ENCODE measurements at regions not wholly inside any gene's neighbourhood (a gene's known extent, or its start where the extent isn't known, plus 50 kb on each side); places are given as distances from the start of the nearest gene placed in this dataset.
"Not testable (repeated sequence)": the region's sequence is repeated elsewhere in the genome, so short reads cannot be mapped to it uniquely, and the experiment has no call there.

GRCh38 chrX:109890300-109890699, 112.6 kb upstream of the TMEM164 start:
- Histone ChIP-seq H4K20me1 (ENCODE audit: insufficient read depth, low read length) (no peaks in the 10 kb centered on the region), H3K9me3 (ENCODE audit: insufficient read depth, low read depth, low read length) (no peaks in the 10 kb centered on the region), H3K27me3 (ENCODE audit: insufficient read depth, low read length) (peaks cover 2% of the 10 kb centered on the region), H3K79me2 (ENCODE audit: insufficient read depth, low read length) (no peaks in the 10 kb centered on the region), H3K27ac (ENCODE audit: low read depth, low read length) (no peak overlapping the region), H3K9ac (ENCODE audit: low read length) (no peak overlapping the region), H3K4me3 (ENCODE audit: insufficient read depth, low read depth, low read length) (no peak overlapping the region), H3K36me3 (ENCODE audit: insufficient read depth, low read length) (no peaks in the 10 kb centered on the region), H3K4me2 (ENCODE audit: low read length) (no peak overlapping the region), H3K4me1 (ENCODE audit: insufficient read depth, low read length) (no peaks in the 10 kb centered on the region), H2AFZ (ENCODE audit: low read depth, low read length) (no peak overlapping the region)
- no peak for FAIRE-seq
- no peak for DNase-seq (ENCODE audit: low read depth)
- H3K36me3 Mint-ChIP-seq (ENCODE audit: low read depth, unreplicated experiment): no peaks in the 10 kb centered on the region
- no peaks in the 10 kb centered on the region for H3K9me3 Mint-ChIP-seq (ENCODE audit: unreplicated experiment)
- H3K27me3 Mint-ChIP-seq (ENCODE audit: low read depth, unreplicated experiment): peaks cover 4% of the 10 kb centered on the region
- no peak overlapping the region for H3K27ac Mint-ChIP-seq (ENCODE audit: unreplicated experiment)
- no peak overlapping the region for H3K4me3 Mint-ChIP-seq (ENCODE audit: unreplicated experiment)
- no peak for TF ChIP-seq CTCF (IDR thresholded peaks at IDR 0.05; ENCODE audit: insufficient read depth, low read depth, low read length)
- no peak for TF ChIP-seq EZH2 (IDR thresholded peaks at IDR 0.05; ENCODE audit: insufficient read depth, low read length)
- H3K4me1 Mint-ChIP-seq (ENCODE audit: low read depth, unreplicated experiment): no peaks in the 10 kb centered on the region

- Mint-ChIP-seq H3K36me3 (ENCODE audit: low read depth, unreplicated experiment) (no peaks in the 10 kb centered on the region), H3K27me3 (ENCODE audit: low read depth, unreplicated experiment) (peaks cover 4% of the 10 kb centered on the region), H3K9me3 (ENCODE audit: unreplicated experiment) (no peaks in the 10 kb centered on the region), H3K4me1 (ENCODE audit: low read depth, unreplicated experiment) (no peaks in the 10 kb centered on the region), H3K27ac (ENCODE audit: unreplicated experiment) (no peak overlapping the region), H3K4me3 (ENCODE audit: unreplicated experiment) (no peak overlapping the region)
- peak; percentile 92 for FAIRE-seq
- H3K9me3 ChIP-seq (ENCODE audit: insufficient read depth, low read depth, low read length): no peaks in the 10 kb centered on the region
- no peaks in the 10 kb centered on the region for H4K20me1 ChIP-seq (ENCODE audit: insufficient read depth, low read length)
- peak; percentile 18 for DNase-seq (ENCODE audit: low read depth)
- no peaks in the 10 kb centered on the region for H3K79me2 ChIP-seq (ENCODE audit: insufficient read depth, low read length)
- H3K9ac ChIP-seq (ENCODE audit: low read length): no peak overlapping the region
- H3K4me1 ChIP-seq (ENCODE audit: insufficient read depth, low read length): no peaks in the 10 kb centered on the region
- H3K4me3 ChIP-seq (ENCODE audit: insufficient read depth, low read depth, low read length): no peak overlapping the region
- H3K27ac ChIP-seq (ENCODE audit: low read depth, low read length): no peak overlapping the region
- no peak overlapping the region for H2AFZ ChIP-seq (ENCODE audit: low read depth, low read length)
- no peaks in the 10 kb centered on the region for H3K36me3 ChIP-seq (ENCODE audit: insufficient read depth, low read length)
- TF ChIP-seq CTCF (IDR thresholded peaks at IDR 0.05; ENCODE audit: insufficient read depth, low read depth, low read length) (peak; percentile 68), EZH2 (IDR thresholded peaks at IDR 0.05; ENCODE audit: insufficient read depth, low read length) (no peak)
- peaks cover 2% of the 10 kb centered on the region for H3K27me3 ChIP-seq (ENCODE audit: insufficient read depth, low read length)
- H3K4me2 ChIP-seq (ENCODE audit: low read length): peak overlapping the region; percentile 31
Observed at GRCh38 chrX:109890910-109891502, 111.9 kb upstream of the TMEM164 start.

- H3K4me2 ChIP-seq (ENCODE audit: low read length); H3K27ac Mint-ChIP-seq (ENCODE audit: unreplicated experiment); H3K9ac ChIP-seq (ENCODE audit: low read length); H3K79me2 ChIP-seq (ENCODE audit: insufficient read depth, low read length); H3K4me3 Mint-ChIP-seq (ENCODE audit: unreplicated experiment); H3K4me3 ChIP-seq (ENCODE audit: insufficient read depth, low read depth, low read length); H3K4me1 Mint-ChIP-seq (ENCODE audit: low read depth, unreplicated experiment); H3K36me3 Mint-ChIP-seq (ENCODE audit: low read depth, unreplicated experiment); H3K36me3 ChIP-seq (ENCODE audit: insufficient read depth, low read length); H2AFZ ChIP-seq (ENCODE audit: low read depth, low read length); H3K27me3 ChIP-seq (ENCODE audit: insufficient read depth, low read length); H3K4me1 ChIP-seq (ENCODE audit: insufficient read depth, low read length); DNase-seq (ENCODE audit: low read depth); H3K9me3 ChIP-seq (ENCODE audit: insufficient read depth, low read depth, low read length); H3K27me3 Mint-ChIP-seq (ENCODE audit: low read depth, unreplicated experiment); H3K27ac ChIP-seq (ENCODE audit: low read depth, low read length); H3K9me3 Mint-ChIP-seq (ENCODE audit: unreplicated experiment); H4K20me1 ChIP-seq (ENCODE audit: insufficient read depth, low read length); FAIRE-seq: not testable (repeated sequence)
Observed at GRCh38 chrX:109896024-109896423, 106.9 kb upstream of the TMEM164 start.
